IPS-20b (cell line): ENCODE measurements at regions not wholly inside any gene's neighbourhood (a gene's known extent, or its start where the extent isn't known, plus 50 kb on each side); places are given as distances from the start of the nearest gene placed in this dataset.

ENCODE experiments used
- H3K27ac ChIP-seq: one replicate; pipeline ENCODE4 v1.5.1; 2013; ENCODE audit warnings: low read length
- H3K27me3 ChIP-seq: 2 replicates; pipeline ENCODE4 v1.6.1; 2013; ENCODE audit warnings: mild to moderate bottlenecking, low read length, inconsistent platforms; ENCODE audit not compliant: insufficient read depth
- H3K36me3 ChIP-seq: 2 replicates; pipeline ENCODE4 v1.6.1; 2013; ENCODE audit warnings: low read depth, mild to moderate bottlenecking, inconsistent platforms, low read length, moderate library complexity; ENCODE audit not compliant: insufficient read depth
- H3K4me1 ChIP-seq: 2 replicates; pipeline ENCODE4 v1.6.1; 2013; ENCODE audit warnings: mild to moderate bottlenecking, control low read depth, inconsistent platforms, low read length, moderate library complexity; ENCODE audit not compliant: insufficient read depth
- H3K4me3 ChIP-seq: 2 replicates; pipeline ENCODE4 v1.5.1; 2013; ENCODE audit warnings: mild to moderate bottlenecking, low read length, inconsistent platforms
- H3K9ac ChIP-seq: 2 replicates; pipeline ENCODE4 v1.6.1; 2013; ENCODE audit warnings: low read depth, mild to moderate bottlenecking, inconsistent platforms, low read length, moderate library complexity
- H3K9me3 ChIP-seq: 2 replicates; pipeline ENCODE4 v1.6.1; 2013; ENCODE audit warnings: mild to moderate bottlenecking, low read depth, low read length, inconsistent platforms; ENCODE audit not compliant: insufficient read depth

GRCh38 chr4:20639346-20639745, 60.9 kb upstream of the PACRGL start:
- peaks cover 9% of the 10 kb centered on the region; the same call in 1 of the 2 replicates for H3K9me3 ChIP-seq
- H3K27me3 ChIP-seq: no peaks in the 10 kb centered on the region
- H3K9ac ChIP-seq: no peak overlapping the region
- no peak overlapping the region for H3K27ac ChIP-seq
- H3K4me1 ChIP-seq: no peaks in the 10 kb centered on the region
- no peak overlapping the region for H3K4me3 ChIP-seq
- H3K36me3 ChIP-seq: no peaks in the 10 kb centered on the region

- Histone ChIP-seq H3K27ac (no peak overlapping the region), H3K4me3 (no peak overlapping the region), H3K9ac (no peak overlapping the region), H3K27me3 (no peaks in the 10 kb centered on the region), H3K9me3 (peaks cover 7% of the 10 kb centered on the region; the same call in 1 of the 2 replicates), H3K4me1 (no peaks in the 10 kb centered on the region), H3K36me3 (no peaks in the 10 kb centered on the region)
Measured at GRCh38 chr4:20640989-20641388, 59.3 kb upstream of the PACRGL start.

DNA sequence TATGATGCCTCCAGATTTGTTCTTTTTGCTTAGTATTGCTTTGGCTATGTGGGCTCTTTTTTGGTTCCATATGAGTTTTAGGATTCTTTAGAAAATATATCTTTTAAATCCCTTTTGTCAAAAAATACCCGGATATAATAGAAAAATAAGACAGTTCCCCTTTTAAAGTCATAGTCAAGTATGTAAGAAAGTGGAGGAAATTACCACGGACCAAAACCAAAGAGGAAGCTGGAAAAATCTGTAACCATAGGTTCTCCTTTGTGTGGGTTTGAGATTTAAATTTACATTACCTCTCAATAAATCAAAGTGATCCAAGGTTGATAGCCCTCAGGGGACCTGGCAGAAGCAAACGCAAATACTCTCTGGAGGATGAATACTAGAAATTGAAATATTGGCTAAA, 58.3 kb upstream of the PACRGL start:
- Histone ChIP-seq H3K27ac (no peak overlapping the region), H3K27me3 (no peaks in the 10 kb centered on the region), H3K9ac (no peak overlapping the region), H3K9me3 (peaks cover 4% of the 10 kb centered on the region; the same call in 1 of the 2 replicates), H3K4me3 (no peak overlapping the region), H3K4me1 (no peaks in the 10 kb centered on the region), H3K36me3 (no peaks in the 10 kb centered on the region)

GRCh38 chr4:20643631-20644030, 56.6 kb upstream of the PACRGL start:
- H3K36me3 ChIP-seq: no peaks in the 10 kb centered on the region
- H3K4me1 ChIP-seq: no peaks in the 10 kb centered on the region
- no peak overlapping the region for H3K9ac ChIP-seq
- H3K4me3 ChIP-seq: no peak overlapping the region
- H3K27me3 ChIP-seq: no peaks in the 10 kb centered on the region
- H3K9me3 ChIP-seq: no peaks in the 10 kb centered on the region
- H3K27ac ChIP-seq: no peak overlapping the region

DNA sequence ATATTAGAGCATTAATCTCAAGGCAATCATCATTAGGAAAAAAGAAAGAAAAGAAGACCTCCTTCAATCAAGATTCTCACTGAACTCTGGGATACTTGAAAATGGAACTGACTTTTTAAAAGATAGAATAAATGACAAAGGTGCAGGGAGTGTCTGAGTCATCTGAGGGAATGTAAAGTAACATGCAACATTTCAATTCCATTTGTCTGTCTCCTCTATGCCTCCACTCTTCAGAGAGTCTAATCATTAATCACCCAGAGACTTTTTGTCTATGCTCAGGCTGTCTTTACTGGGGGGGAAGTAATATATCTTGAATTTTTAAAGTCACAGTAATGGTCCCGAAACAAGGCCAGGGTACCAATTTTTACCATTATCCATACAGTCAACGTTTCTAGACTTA, 55.0 kb upstream of the PACRGL start:
- no peaks in the 10 kb centered on the region for H3K9me3 ChIP-seq
- H3K9ac ChIP-seq: no peak overlapping the region
- H3K36me3 ChIP-seq: no peaks in the 10 kb centered on the region
- no peaks in the 10 kb centered on the region for H3K27me3 ChIP-seq
- no peaks in the 10 kb centered on the region for H3K4me1 ChIP-seq
- H3K4me3 ChIP-seq: no peak overlapping the region
- no peak overlapping the region for H3K27ac ChIP-seq

DNA sequence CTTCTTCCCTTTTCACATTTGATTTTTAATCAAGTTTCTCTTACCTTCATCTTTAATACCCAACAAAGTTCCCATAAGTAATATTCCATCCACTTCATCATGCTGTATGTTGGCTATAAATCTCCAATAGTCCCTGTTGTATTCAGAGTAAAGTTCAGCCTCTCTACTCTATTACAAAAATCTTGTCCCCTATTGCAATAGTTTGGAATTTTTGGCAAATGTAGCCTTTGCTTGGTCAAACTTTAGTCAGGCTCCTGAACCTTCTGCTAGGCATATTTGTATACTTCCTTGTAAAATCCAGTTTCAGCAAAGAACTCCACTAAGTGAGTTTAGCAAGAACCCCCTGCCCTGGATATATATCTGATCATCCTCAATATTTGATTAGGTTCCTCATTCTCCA, 54.0 kb upstream of the PACRGL start:
- no peaks in the 10 kb centered on the region for H3K27me3 ChIP-seq
- H3K4me3 ChIP-seq: no peak overlapping the region
- H3K27ac ChIP-seq: no peak overlapping the region
- H3K4me1 ChIP-seq: no peaks in the 10 kb centered on the region
- H3K36me3 ChIP-seq: no peaks in the 10 kb centered on the region
- H3K9ac ChIP-seq: no peak overlapping the region
- no peaks in the 10 kb centered on the region for H3K9me3 ChIP-seq
